Vagina (tissue), 2 donors: ENCODE measurements at regions not wholly inside any gene's neighbourhood (a gene's known extent, or its start where the extent isn't known, plus 50 kb on each side); places are given as distances from the start of the nearest gene placed in this dataset.

Experiments
- POLR2A ChIP-seq, 2 donors: fragments of 450-650 bp; IDR thresholded peaks; one replicate each; pipeline ENCODE4 v1.6.1; 2017; ENCODE audit warnings: antibody characterized with exemption in 2 of 2, mild to moderate bottlenecking in 2 of 2, moderate library complexity in 2 of 2
- POLR2AphosphoS5 ChIP-seq, 2 donors: sonication (generic); formaldehyde crosslinking; IDR thresholded peaks; one replicate each; pipeline ENCODE4 v1.9.0; 2017; ENCODE audit warnings: antibody characterized with exemption in 2 of 2, mild to moderate bottlenecking in 2 of 2, low read depth in 1 of 2; ENCODE audit not compliant: insufficient read depth in 1 of 2
- TF ChIP-seq, protein P1 (sequence below), 3 experiments: fragments of 450-650 bp in 2 of 3; fragments of 200-600 bp in 1 of 3; sonication (generic) in 1 of 3; IDR thresholded peaks; one replicate each; pipeline ENCODE4 v1.5.1; 2017 to 2019; ENCODE audit warnings: antibody characterized with exemption in 3 of 3, mild to moderate bottlenecking in 2 of 3, moderate library complexity in 2 of 3

- TF ChIP-seq, protein P1, sequence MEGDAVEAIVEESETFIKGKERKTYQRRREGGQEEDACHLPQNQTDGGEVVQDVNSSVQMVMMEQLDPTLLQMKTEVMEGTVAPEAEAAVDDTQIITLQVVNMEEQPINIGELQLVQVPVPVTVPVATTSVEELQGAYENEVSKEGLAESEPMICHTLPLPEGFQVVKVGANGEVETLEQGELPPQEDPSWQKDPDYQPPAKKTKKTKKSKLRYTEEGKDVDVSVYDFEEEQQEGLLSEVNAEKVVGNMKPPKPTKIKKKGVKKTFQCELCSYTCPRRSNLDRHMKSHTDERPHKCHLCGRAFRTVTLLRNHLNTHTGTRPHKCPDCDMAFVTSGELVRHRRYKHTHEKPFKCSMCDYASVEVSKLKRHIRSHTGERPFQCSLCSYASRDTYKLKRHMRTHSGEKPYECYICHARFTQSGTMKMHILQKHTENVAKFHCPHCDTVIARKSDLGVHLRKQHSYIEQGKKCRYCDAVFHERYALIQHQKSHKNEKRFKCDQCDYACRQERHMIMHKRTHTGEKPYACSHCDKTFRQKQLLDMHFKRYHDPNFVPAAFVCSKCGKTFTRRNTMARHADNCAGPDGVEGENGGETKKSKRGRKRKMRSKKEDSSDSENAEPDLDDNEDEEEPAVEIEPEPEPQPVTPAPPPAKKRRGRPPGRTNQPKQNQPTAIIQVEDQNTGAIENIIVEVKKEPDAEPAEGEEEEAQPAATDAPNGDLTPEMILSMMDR (IDR thresholded peaks at IDR 0.05) = no peak
- TF ChIP-seq POLR2A (IDR thresholded peaks at IDR 0.05) (no peak), POLR2AphosphoS5 (IDR thresholded peaks at IDR 0.05; ENCODE audit: insufficient read depth in 1 of 2, low read depth in 1 of 2) (no peak)
Measured at GRCh38 chr9:86598411-86599239, 244.4 kb upstream of the TUT7 start.
